ENCODE measurements at regions not wholly inside any gene's neighbourhood (a gene's known extent, or its start where the extent isn't known, plus 50 kb on each side); places are given as distances from the start of the nearest gene placed in this dataset.

- no peak for TF ChIP-seq CTCF (conservative IDR thresholded peaks at IDR 0.05; ENCODE audit: low read depth, low read length)
- no peak for TF ChIP-seq EZH2 (IDR thresholded peaks at IDR 0.05; ENCODE audit: low read length, unreplicated experiment)
Observed at GRCh38 chr4:78660559-78660958, 109.0 kb downstream of the ANXA3 start.
